CD4-positive, alpha-beta T cell (primary cell): ENCODE measurements at regions not wholly inside any gene's neighbourhood (a gene's known extent, or its start where the extent isn't known, plus 50 kb on each side); places are given as distances from the start of the nearest gene placed in this dataset.
A peak's percentile ranks its signal among the peaks of the same experiment; 100 is the strongest.

Experiments used
- ATAC-seq: fragments of 200-7000 bp; cut with Tn5 transposase; one replicate; pipeline ENCODE4 v1.10.0; 2022; ENCODE audit warnings: mild to moderate bottlenecking; ENCODE audit not compliant: poor library complexity
- CTCF ChIA-PET: fragments of 350-600 bp; sonication (Branson Sonifier 250); formaldehyde crosslinking; loops from one replicate; lab custom pipeline; 2021; ENCODE audit warnings: antibody characterized with exemption, inconsistent platforms; lab: Charles Lee
- POLR2A ChIA-PET: fragments of 350-600 bp; sonication (Branson Sonifier 250); formaldehyde crosslinking; loops from one replicate; lab custom pipeline; 2021; ENCODE audit warnings: antibody characterized with exemption, inconsistent platforms; lab: Charles Lee
- DNase-seq, 14 experiments: peaks; one replicate each; pipeline ENCODE4 v3.0.0-alpha.2; 2013 to 2020; ENCODE audit warnings: mixed read lengths in 2 of 14
- H3K27ac ChIP-seq, 2 donors: one replicate each; pipeline versions ENCODE4 v1.5.1 to v1.7.0; 2013; ENCODE audit warnings: low read length in 2 of 2, low read depth in 1 of 2, mild to moderate bottlenecking in 1 of 2
- H3K27me3 ChIP-seq, 2 experiments: 1 replicate in 1 of 2; 2 replicates in 1 of 2; pipeline versions ENCODE4 v1.6.1 to v1.7.0; 2013; ENCODE audit warnings: low read length in 2 of 2, control low read depth in 1 of 2, mild to moderate bottlenecking in 1 of 2, moderate library complexity in 1 of 2; ENCODE audit not compliant: insufficient read depth in 2 of 2, control insufficient read depth in 1 of 2
- H3K36me3 ChIP-seq: one replicate; pipeline ENCODE4 v1.6.1; 2013; ENCODE audit warnings: low read length, control low read depth; ENCODE audit not compliant: insufficient read depth
- H3K4me1 ChIP-seq: one replicate; pipeline ENCODE4 v1.6.1; 2013; ENCODE audit warnings: low read length, control low read depth; ENCODE audit not compliant: insufficient read depth
- H3K4me3 ChIP-seq: one replicate; pipeline ENCODE4 v1.5.1; 2013; ENCODE audit warnings: mild to moderate bottlenecking, low read length, moderate library complexity
- H3K9me3 ChIP-seq, 2 experiments: 1 replicate in 1 of 2; 2 replicates in 1 of 2; pipeline versions ENCODE4 v1.6.1 to v1.7.0; 2013; ENCODE audit warnings: low read length in 2 of 2, mild to moderate bottlenecking in 2 of 2, control low read depth in 1 of 2, moderate library complexity in 1 of 2; ENCODE audit not compliant: control insufficient read depth in 1 of 2, insufficient read depth in 1 of 2
- H3K27ac Mint-ChIP-seq: one replicate; pipeline ENCODE4 v1.8.0; 2020; ENCODE audit warnings: mixed read lengths
- H3K27me3 Mint-ChIP-seq: one replicate; pipeline ENCODE4 v1.8.0; 2021; ENCODE audit warnings: mixed read lengths
- H3K36me3 Mint-ChIP-seq: one replicate; pipeline ENCODE4 v1.8.0; 2021; ENCODE audit warnings: low read depth, mixed read lengths
- H3K4me1 Mint-ChIP-seq: one replicate; pipeline ENCODE4 v1.8.0; 2021; ENCODE audit warnings: low read depth, mixed read lengths
- H3K4me3 Mint-ChIP-seq: one replicate; pipeline ENCODE4 v1.8.0; 2020; ENCODE audit warnings: mild to moderate bottlenecking, mixed read lengths
- H3K9me3 Mint-ChIP-seq: one replicate; pipeline ENCODE4 v1.8.0; 2020; ENCODE audit warnings: mixed read lengths
- intact Hi-C, 2 experiments: fragments of 100-400 bp; cut with DNase I in 1 of 2; cut with micrococcal nuclease in 1 of 2; formaldehyde crosslinking; loops; one replicate each; pipeline versions ENCODE4 v1.15.1 to v1.9.0; 2023 to 2025; cut with DNase I, micrococcal nuclease
- TF ChIP-seq, protein P1 (sequence below): fragments of 200-600 bp; IDR thresholded peaks from one replicate; pipeline ENCODE4 v1.8.0; 2022; ENCODE audit warnings: antibody characterized with exemption, mild to moderate bottlenecking

DNA sequence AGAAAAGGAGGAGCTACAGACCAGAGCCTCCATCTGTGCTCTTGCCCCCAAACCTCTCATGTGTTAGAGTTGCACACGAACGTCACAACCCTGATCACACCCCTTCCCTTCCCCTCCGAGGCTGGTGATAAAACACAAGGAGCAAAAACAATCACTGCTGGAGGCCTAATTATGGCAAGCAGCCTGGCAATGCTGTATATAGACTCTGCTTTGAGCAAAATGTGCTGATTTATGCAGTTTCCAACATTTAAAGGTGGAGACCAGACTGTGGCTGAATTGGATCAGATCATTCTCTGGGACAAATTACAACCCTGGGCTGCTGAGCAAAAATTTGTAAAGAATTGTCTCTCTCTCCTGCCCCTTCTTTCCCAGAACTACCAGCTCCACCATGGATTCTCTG is 64.6 kb upstream of the SRSF6 start:
- Mint-ChIP-seq H3K27ac (no peak overlapping the region), H3K4me3 (no peak overlapping the region), H3K27me3 (peaks cover 40% of the 10 kb centered on the region), H3K36me3 (no peaks in the 10 kb centered on the region), H3K9me3 (no peaks in the 10 kb centered on the region), H3K4me1 (no peaks in the 10 kb centered on the region)
- CTCF ChIA-PET: no interaction called here
- peaks cover 0 to 4% of the 10 kb centered on the region in 2 experiments for H3K9me3 ChIP-seq
- POLR2A ChIA-PET: no interaction called here
- H3K4me1 ChIP-seq: no peaks in the 10 kb centered on the region
- ATAC-seq (no peak), DNase-seq (no peak)
- H3K27me3 ChIP-seq: peaks cover 13 to 15% of the 10 kb centered on the region in 2 experiments
- no peak overlapping the region for H3K27ac ChIP-seq
- intact Hi-C loops: no loop called here
- no peaks in the 10 kb centered on the region for H3K36me3 ChIP-seq
- no peak overlapping the region for H3K4me3 ChIP-seq
- TF ChIP-seq, protein P1, sequence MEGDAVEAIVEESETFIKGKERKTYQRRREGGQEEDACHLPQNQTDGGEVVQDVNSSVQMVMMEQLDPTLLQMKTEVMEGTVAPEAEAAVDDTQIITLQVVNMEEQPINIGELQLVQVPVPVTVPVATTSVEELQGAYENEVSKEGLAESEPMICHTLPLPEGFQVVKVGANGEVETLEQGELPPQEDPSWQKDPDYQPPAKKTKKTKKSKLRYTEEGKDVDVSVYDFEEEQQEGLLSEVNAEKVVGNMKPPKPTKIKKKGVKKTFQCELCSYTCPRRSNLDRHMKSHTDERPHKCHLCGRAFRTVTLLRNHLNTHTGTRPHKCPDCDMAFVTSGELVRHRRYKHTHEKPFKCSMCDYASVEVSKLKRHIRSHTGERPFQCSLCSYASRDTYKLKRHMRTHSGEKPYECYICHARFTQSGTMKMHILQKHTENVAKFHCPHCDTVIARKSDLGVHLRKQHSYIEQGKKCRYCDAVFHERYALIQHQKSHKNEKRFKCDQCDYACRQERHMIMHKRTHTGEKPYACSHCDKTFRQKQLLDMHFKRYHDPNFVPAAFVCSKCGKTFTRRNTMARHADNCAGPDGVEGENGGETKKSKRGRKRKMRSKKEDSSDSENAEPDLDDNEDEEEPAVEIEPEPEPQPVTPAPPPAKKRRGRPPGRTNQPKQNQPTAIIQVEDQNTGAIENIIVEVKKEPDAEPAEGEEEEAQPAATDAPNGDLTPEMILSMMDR: no peak

DNA sequence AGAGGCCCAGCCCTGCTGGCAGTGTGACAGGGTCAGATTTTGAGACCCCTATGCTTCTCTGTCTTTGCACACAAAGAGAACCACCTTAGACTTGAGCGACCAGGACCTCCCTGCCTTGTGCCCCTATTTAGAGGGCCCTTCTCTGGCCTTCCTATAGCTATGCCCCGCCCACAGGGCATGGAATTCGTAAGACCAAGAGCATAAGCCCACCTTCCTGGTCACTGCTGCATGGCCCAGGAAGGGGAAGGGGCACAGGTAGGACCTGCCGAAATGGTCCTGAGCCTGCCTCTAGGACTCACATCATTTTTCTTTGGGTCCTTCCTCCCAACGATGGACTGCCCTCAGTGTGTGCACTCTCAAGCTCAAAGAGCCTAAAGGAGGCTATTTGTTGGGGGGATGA is 65.1 kb upstream of the SRSF6 start:
- Mint-ChIP-seq H3K4me3 (no peak overlapping the region), H3K27ac (no peak overlapping the region), H3K4me1 (no peaks in the 10 kb centered on the region), H3K36me3 (no peaks in the 10 kb centered on the region), H3K9me3 (no peaks in the 10 kb centered on the region), H3K27me3 (peaks cover 40% of the 10 kb centered on the region)
- intact Hi-C loops: no loop called here
- no peak overlapping the region for H3K27ac ChIP-seq
- ATAC-seq (no peak), DNase-seq (no peak)
- no peaks in the 10 kb centered on the region for H3K4me1 ChIP-seq
- H3K27me3 ChIP-seq: peaks cover 13 to 15% of the 10 kb centered on the region in 2 experiments
- no peak overlapping the region for H3K4me3 ChIP-seq
- TF ChIP-seq, protein P1: no peak
- no peaks in the 10 kb centered on the region for H3K36me3 ChIP-seq
- peaks cover 0 to 4% of the 10 kb centered on the region in 2 experiments for H3K9me3 ChIP-seq
- CTCF ChIA-PET: no interaction called here
- POLR2A ChIA-PET: no interaction called here

DNA sequence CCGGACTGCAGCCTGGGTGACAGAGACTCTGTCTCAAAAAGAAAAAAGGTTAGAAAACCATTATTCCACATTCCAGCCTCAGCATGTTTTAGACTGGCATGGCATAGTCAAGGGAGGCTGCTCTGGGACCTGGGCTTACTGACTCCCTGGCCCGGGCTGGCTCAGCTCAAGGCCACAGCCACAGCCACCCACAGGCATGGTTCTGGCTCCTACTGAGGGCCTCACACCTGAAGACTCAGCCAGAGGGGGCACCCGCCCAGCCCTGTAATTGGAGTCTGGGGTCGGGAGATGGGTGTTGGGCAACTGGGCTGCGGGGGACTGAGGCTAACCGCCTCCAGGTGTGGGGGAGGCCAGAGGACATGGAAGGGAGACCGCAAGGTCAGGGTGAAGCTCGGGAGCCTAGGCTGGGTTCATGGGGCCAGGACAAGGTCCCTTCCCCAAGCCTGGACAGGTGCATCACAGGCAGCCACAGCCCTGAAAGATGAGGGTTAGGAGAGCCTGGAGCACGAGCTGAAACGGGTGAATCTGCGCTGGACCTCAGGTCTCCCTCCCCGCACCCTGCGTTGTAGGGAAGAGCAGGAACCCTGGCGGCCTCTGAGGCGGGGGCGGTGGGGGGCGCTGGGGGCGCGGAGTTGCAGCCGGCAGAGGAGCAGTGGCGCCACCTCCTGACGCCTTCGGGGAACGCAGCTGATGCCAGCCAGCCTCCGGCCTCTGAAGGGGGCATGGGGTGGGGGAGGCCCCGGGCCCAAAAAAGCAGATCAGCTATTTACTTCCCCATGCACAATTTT is 67.7 kb upstream of the SRSF6 start:
- H3K4me3 Mint-ChIP-seq: no peak overlapping the region
- H3K9me3 Mint-ChIP-seq: no peaks in the 10 kb centered on the region
- TF ChIP-seq, protein P1: no peak
- no peak overlapping the region for H3K27ac Mint-ChIP-seq
- no peak for ATAC-seq
- no peaks in the 10 kb centered on the region for H3K36me3 Mint-ChIP-seq
- H3K9me3 ChIP-seq: peaks cover 0 to 4% of the 10 kb centered on the region in 2 experiments
- H3K27ac ChIP-seq: no peak overlapping the region
- peaks cover 13 to 15% of the 10 kb centered on the region in 2 experiments for H3K27me3 ChIP-seq
- peaks cover 35% of the 10 kb centered on the region for H3K27me3 Mint-ChIP-seq
- H3K36me3 ChIP-seq: no peaks in the 10 kb centered on the region
- ChIA-PET POLR2A (no interaction called here), CTCF (no interaction called here)
- H3K4me3 ChIP-seq: no peak overlapping the region
- H3K4me1 ChIP-seq: no peaks in the 10 kb centered on the region
- peak in 1 of 14 experiments; percentile 11 for DNase-seq
- intact Hi-C loops: no loop called here
- H3K4me1 Mint-ChIP-seq: no peaks in the 10 kb centered on the region
